Stimulated activated naive B cell treated with anti-CD40 and anti-IgM and Interleukin-4, amounts not matched to agents 10 μg/mL and 1 μg/mL and 100 μg/mL, for 72 hours (primary cell): ENCODE measurements at regions not wholly inside any gene's neighbourhood (a gene's known extent, or its start where the extent isn't known, plus 50 kb on each side); places are given as distances from the start of the nearest gene placed in this dataset.

ENCODE experiments used
- ATAC-seq, 2 donors: fragments of 150-1000 bp; cut with Tn5 transposase; replicated peaks; 2 replicates each; pipeline ENCODE4 v1.10.0; 2021; ENCODE audit warnings: moderate library complexity in 1 of 2
- DNase-seq: peaks from one replicate; pipeline ENCODE4 v3.0.0; 2021
- H3K27ac Mint-ChIP-seq: one replicate; pipeline ENCODE4 v1.8.0; 2022; ENCODE audit warnings: mild to moderate bottlenecking, mixed read lengths
- H3K27me3 Mint-ChIP-seq, 2 donors: one replicate each; pipeline ENCODE4 v1.8.0; 2022; ENCODE audit warnings: mixed read lengths in 2 of 2
- H3K36me3 Mint-ChIP-seq, 2 donors: one replicate each; pipeline ENCODE4 v1.8.0; 2022; ENCODE audit warnings: mixed read lengths in 2 of 2, mild to moderate bottlenecking in 1 of 2
- H3K4me1 Mint-ChIP-seq, 2 donors: one replicate each; pipeline ENCODE4 v1.8.0; 2022; ENCODE audit warnings: mixed read lengths in 2 of 2, mild to moderate bottlenecking in 1 of 2
- H3K4me3 Mint-ChIP-seq, 2 donors: one replicate each; pipeline ENCODE4 v1.8.0; 2022; ENCODE audit warnings: mild to moderate bottlenecking in 2 of 2, mixed read lengths in 2 of 2, moderate library complexity in 1 of 2
- H3K9me3 Mint-ChIP-seq, 2 donors: one replicate each; pipeline ENCODE4 v1.8.0; 2022; ENCODE audit warnings: mixed read lengths in 2 of 2, mild to moderate bottlenecking in 1 of 2

DNA sequence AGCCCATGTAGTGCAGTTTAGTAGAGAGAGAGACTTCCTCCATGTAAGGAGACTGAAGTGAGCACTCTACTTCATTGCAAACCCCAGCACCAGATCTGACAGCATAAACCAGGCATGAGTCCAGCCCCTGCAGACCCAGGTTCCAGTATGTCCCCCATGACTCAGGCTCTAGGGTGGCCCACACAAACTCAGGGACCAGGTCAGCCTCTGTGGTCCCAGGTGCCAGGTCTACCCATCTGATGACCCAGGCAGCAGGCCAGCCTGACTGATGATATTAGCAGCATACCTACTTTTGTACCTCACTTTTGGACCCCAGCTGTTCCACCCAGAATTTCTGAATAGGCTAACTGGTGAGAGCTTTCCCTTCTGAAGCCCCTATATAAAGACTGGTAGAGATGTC lies 647.8 kb downstream of the ANXA1 start:
- H3K27ac Mint-ChIP-seq: no peak overlapping the region
- ATAC-seq: no peak
- peaks cover 0 to 5% of the 10 kb centered on the region in 2 donors for H3K9me3 Mint-ChIP-seq
- no peak for DNase-seq
- no peaks in the 10 kb centered on the region for H3K36me3 Mint-ChIP-seq
- no peaks in the 10 kb centered on the region for H3K4me1 Mint-ChIP-seq
- no peak overlapping the region for H3K4me3 Mint-ChIP-seq
- H3K27me3 Mint-ChIP-seq: no peaks in the 10 kb centered on the region

DNA sequence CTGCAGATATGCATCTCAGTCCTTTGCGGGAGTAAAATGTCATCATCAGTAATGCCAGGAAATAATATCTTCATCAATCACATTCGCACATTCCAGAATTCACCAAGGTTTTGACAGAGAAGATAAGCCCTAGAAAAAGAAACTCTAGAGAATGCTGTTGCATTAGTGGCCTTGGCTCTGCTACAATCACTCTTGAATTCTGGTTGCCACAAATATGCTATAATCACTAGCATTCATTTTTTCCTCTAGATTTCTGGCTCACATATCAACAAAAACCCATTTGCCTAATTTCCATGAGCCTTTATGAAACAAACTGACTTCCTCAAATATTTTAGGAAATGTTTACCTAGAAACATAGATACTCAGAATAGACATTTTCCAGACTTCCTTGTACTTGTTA lies 653.4 kb downstream of the ANXA1 start:
- H3K27me3 Mint-ChIP-seq: no peaks in the 10 kb centered on the region
- no peak for ATAC-seq
- no peaks in the 10 kb centered on the region for H3K4me1 Mint-ChIP-seq
- peaks cover 0 to 2% of the 10 kb centered on the region in 2 donors for H3K9me3 Mint-ChIP-seq
- DNase-seq: no peak
- H3K36me3 Mint-ChIP-seq: no peaks in the 10 kb centered on the region
- no peak overlapping the region for H3K27ac Mint-ChIP-seq
- H3K4me3 Mint-ChIP-seq: no peak overlapping the region

- Mint-ChIP-seq H3K9me3 (peaks cover 2 to 4% of the 10 kb centered on the region in 2 donors), H3K4me3 (no peak overlapping the region), H3K4me1 (no peaks in the 10 kb centered on the region), H3K36me3 (no peaks in the 10 kb centered on the region), H3K27ac (no peak overlapping the region), H3K27me3 (no peaks in the 10 kb centered on the region)
- DNase-seq (no peak), ATAC-seq (no peak)
Observed at GRCh38 chr9:73805853-73806458, 654.3 kb downstream of the ANXA1 start.

- H3K9me3 Mint-ChIP-seq: peaks cover 2 to 4% of the 10 kb centered on the region in 2 donors
- DNase-seq: no peak
- H3K27ac Mint-ChIP-seq: no peak overlapping the region
- no peaks in the 10 kb centered on the region for H3K27me3 Mint-ChIP-seq
- no peaks in the 10 kb centered on the region for H3K4me1 Mint-ChIP-seq
- H3K4me3 Mint-ChIP-seq: no peak overlapping the region
- ATAC-seq: no peak
- H3K36me3 Mint-ChIP-seq: no peaks in the 10 kb centered on the region
Observed at GRCh38 chr9:73806876-73807275, 655.2 kb downstream of the ANXA1 start.

DNA sequence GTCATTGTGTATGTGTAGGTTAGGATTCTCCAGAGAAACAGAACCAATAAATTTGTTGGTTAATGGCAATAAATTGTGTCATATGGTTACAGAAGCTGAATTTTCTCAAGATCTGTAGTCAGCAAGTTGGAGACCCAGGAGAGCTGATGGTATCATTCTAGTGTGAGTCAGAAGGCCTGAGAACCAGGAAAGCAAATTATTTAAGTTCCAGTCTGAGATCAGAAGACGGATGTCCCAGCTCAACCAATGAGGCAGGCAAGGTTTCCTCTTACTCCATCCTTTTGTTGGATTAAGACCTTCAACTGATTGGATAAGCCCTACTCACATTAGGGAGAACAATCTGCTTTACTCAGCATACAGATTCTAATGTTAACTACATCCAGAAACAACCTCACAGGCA lies 656.3 kb downstream of the ANXA1 start:
- ATAC-seq (no peak), DNase-seq (no peak)
- H3K9me3 Mint-ChIP-seq: peaks cover 2 to 4% of the 10 kb centered on the region in 2 donors
- no peaks in the 10 kb centered on the region for H3K36me3 Mint-ChIP-seq
- H3K27ac Mint-ChIP-seq: no peak overlapping the region
- H3K4me1 Mint-ChIP-seq: no peaks in the 10 kb centered on the region
- H3K27me3 Mint-ChIP-seq: no peaks in the 10 kb centered on the region
- no peak overlapping the region for H3K4me3 Mint-ChIP-seq

- Mint-ChIP-seq H3K27ac (no peak overlapping the region), H3K4me1 (no peaks in the 10 kb centered on the region), H3K4me3 (no peak overlapping the region), H3K9me3 (peaks cover 2 to 4% of the 10 kb centered on the region in 2 donors), H3K36me3 (no peaks in the 10 kb centered on the region), H3K27me3 (no peaks in the 10 kb centered on the region)
- ATAC-seq (no peak), DNase-seq (no peak)
Observed at GRCh38 chr9:73810585-73811215, 659.0 kb downstream of the ANXA1 start.

DNA sequence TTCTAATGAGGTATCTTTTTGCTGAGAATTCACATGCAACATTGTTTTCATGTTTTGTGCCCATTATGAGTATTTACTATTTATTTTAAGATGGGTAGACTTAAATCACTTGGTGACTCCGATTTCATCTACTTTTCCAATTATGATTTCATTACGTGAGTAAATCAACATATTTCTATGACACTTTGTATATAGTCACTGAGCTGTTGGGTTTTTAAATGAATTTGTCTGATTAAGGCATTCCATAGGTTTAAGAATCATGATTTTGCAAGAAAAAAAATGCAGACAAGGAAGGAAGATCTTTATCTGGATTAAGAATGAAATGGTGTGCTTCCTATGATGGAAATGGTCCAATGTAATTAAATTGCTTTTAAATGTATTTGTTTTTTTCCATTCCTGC lies 661.9 kb downstream of the ANXA1 start:
- DNase-seq (no peak), ATAC-seq (no peak)
- Mint-ChIP-seq H3K27ac (no peak overlapping the region), H3K36me3 (no peaks in the 10 kb centered on the region), H3K9me3 (peaks cover 3 to 4% of the 10 kb centered on the region in 2 donors), H3K27me3 (no peaks in the 10 kb centered on the region), H3K4me1 (no peaks in the 10 kb centered on the region), H3K4me3 (no peak overlapping the region)

- Mint-ChIP-seq H3K27me3 (no peaks in the 10 kb centered on the region), H3K4me3 (no peak overlapping the region), H3K9me3 (peaks cover 0 to 2% of the 10 kb centered on the region in 2 donors), H3K36me3 (no peaks in the 10 kb centered on the region), H3K27ac (no peak overlapping the region), H3K4me1 (no peaks in the 10 kb centered on the region)
- ATAC-seq: no peak
- no peak for DNase-seq
Observed at GRCh38 chr9:73816905-73817304, 665.2 kb downstream of the ANXA1 start.

- DNase-seq: no peak
- H3K27ac Mint-ChIP-seq: no peak overlapping the region
- no peaks in the 10 kb centered on the region for H3K27me3 Mint-ChIP-seq
- no peak overlapping the region for H3K4me3 Mint-ChIP-seq
- no peak for ATAC-seq
- H3K36me3 Mint-ChIP-seq: no peaks in the 10 kb centered on the region
- H3K4me1 Mint-ChIP-seq: no peaks in the 10 kb centered on the region
- no peaks in the 10 kb centered on the region for H3K9me3 Mint-ChIP-seq
Observed at GRCh38 chr9:73824671-73825070, 672.5 kb upstream of the RORB start.

- H3K36me3 Mint-ChIP-seq: no peaks in the 10 kb centered on the region
- H3K9me3 Mint-ChIP-seq: no peaks in the 10 kb centered on the region
- ATAC-seq (no peak), DNase-seq (no peak)
- no peak overlapping the region for H3K27ac Mint-ChIP-seq
- no peaks in the 10 kb centered on the region for H3K4me1 Mint-ChIP-seq
- no peak overlapping the region for H3K4me3 Mint-ChIP-seq
- H3K27me3 Mint-ChIP-seq: no peaks in the 10 kb centered on the region
Observed at GRCh38 chr9:73838871-73839270, 658.3 kb upstream of the RORB start.

- Mint-ChIP-seq H3K27me3 (no peaks in the 10 kb centered on the region), H3K9me3 (no peaks in the 10 kb centered on the region), H3K4me1 (no peaks in the 10 kb centered on the region), H3K36me3 (no peaks in the 10 kb centered on the region), H3K27ac (no peak overlapping the region), H3K4me3 (no peak overlapping the region)
- DNase-seq (no peak), ATAC-seq (no peak)
Observed at GRCh38 chr9:73839471-73839870, 657.7 kb upstream of the RORB start.

GRCh38 chr9:73841018-73841417 lies 656.1 kb upstream of the RORB start:
- Mint-ChIP-seq H3K27ac (no peak overlapping the region), H3K9me3 (no peaks in the 10 kb centered on the region), H3K4me1 (no peaks in the 10 kb centered on the region), H3K4me3 (no peak overlapping the region), H3K36me3 (no peaks in the 10 kb centered on the region), H3K27me3 (no peaks in the 10 kb centered on the region)
- DNase-seq: no peak
- no peak for ATAC-seq

DNA sequence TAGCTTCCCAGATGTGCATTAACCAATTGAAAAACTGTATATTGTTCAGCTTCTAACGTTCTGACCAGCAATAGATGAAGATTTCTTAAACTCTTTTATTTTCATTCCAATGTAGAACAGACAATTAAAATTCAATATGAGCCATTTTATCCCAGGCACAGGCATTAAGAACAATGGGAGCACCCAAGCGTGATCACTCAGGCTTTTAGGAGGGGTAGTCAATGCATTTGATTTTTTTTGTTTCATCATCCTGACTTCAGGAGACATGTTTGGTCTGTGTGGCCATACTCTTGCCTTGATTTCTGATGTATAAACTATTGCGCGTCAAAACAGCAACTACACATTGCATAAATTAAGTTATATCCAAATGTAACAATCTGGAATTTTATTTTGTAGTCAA lies 653.0 kb upstream of the RORB start:
- no peaks in the 10 kb centered on the region for H3K27me3 Mint-ChIP-seq
- no peak overlapping the region for H3K4me3 Mint-ChIP-seq
- no peaks in the 10 kb centered on the region for H3K9me3 Mint-ChIP-seq
- no peaks in the 10 kb centered on the region for H3K4me1 Mint-ChIP-seq
- DNase-seq: no peak
- ATAC-seq: no peak
- no peak overlapping the region for H3K27ac Mint-ChIP-seq
- H3K36me3 Mint-ChIP-seq: no peaks in the 10 kb centered on the region

DNA sequence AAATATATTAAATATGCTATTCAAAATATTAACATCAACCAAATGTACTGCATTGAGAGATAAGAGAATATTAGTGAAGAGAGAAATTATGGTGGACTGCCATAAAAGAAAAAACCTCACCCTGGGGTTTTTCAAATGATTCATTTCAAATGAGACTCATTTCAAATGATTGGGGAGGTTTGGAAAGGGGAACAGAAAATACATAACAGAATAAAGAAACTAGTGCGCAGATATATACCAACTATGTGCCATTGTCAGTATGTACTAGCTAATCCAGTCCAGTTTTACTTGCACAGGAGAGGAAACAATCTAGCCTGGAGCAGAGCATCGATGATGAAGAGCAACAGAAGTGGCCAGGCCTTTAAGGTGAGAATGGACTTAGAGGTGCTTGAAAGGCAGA lies 651.6 kb upstream of the RORB start:
- H3K27ac Mint-ChIP-seq: no peak overlapping the region
- no peaks in the 10 kb centered on the region for H3K36me3 Mint-ChIP-seq
- H3K9me3 Mint-ChIP-seq: no peaks in the 10 kb centered on the region
- H3K4me3 Mint-ChIP-seq: no peak overlapping the region
- no peaks in the 10 kb centered on the region for H3K27me3 Mint-ChIP-seq
- ATAC-seq: peak; percentile 49 to 55
- DNase-seq: no peak
- H3K4me1 Mint-ChIP-seq: no peaks in the 10 kb centered on the region

GRCh38 chr9:73845954-73846690 lies 651.0 kb upstream of the RORB start:
- Mint-ChIP-seq H3K36me3 (no peaks in the 10 kb centered on the region), H3K4me1 (no peaks in the 10 kb centered on the region), H3K9me3 (no peaks in the 10 kb centered on the region), H3K27ac (no peak overlapping the region), H3K4me3 (no peak overlapping the region), H3K27me3 (no peaks in the 10 kb centered on the region)
- no peak for DNase-seq
- no peak for ATAC-seq
